GM21576 (cell line): ENCODE measurements at regions not wholly inside any gene's neighbourhood (a gene's known extent, or its start where the extent isn't known, plus 50 kb on each side); places are given as distances from the start of the nearest gene placed in this dataset.
"Not testable (repeated sequence)": the region's sequence is repeated elsewhere in the genome, so short reads cannot be mapped to it uniquely, and the experiment has no call there.

Source experiments
- ATAC-seq: cut with Tn5 transposase; IDR thresholded peaks from one replicate; pipeline ENCODE4 v1.9.1; 2021; ENCODE audit warnings: mild to moderate bottlenecking, moderate library complexity; ENCODE audit not compliant: unreplicated experiment

GRCh38 chr4:188372058-188372457 is 232.8 kb downstream of the TRIML1 start:
- no peak for ATAC-seq

DNA sequence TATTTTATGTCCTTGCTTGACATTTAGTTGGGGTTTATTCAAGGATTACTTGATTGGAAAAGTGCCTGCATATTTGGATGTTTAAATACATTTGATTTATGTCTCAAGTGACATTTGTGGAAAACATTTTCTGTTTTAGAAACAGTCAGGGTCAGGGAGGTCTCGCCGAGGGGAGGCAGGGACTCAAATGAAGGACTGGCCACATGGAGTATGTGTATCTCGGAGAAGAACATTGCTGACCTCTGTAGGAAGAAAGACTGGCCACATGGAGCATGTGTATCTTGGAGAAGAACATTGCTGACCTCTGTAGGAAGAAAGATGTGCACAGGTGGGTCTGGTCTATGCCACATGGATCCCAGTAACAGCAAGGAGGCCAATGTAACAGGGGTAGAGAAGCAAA is 233.6 kb downstream of the TRIML1 start:
- ATAC-seq: no peak

DNA sequence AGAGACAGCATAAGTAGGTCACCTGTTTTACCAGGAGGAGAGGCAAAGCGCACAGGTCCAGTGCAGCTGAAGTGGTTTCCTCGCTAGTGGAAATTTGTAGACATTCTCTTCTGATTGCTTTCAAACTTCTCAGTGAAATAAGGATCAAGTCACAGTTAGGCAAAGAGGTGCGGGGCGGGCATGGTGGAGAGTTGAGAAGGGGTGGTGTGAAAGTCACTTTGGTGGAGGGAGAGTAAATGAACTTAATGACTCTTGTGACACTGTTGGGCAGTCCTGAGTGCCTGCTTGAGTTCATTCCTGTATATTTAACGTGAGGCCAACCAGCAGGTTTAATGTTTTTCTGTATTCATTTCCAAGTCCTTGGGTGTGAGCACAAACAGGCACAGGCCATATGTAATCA is 235.6 kb downstream of the TRIML1 start:
- no peak for ATAC-seq

DNA sequence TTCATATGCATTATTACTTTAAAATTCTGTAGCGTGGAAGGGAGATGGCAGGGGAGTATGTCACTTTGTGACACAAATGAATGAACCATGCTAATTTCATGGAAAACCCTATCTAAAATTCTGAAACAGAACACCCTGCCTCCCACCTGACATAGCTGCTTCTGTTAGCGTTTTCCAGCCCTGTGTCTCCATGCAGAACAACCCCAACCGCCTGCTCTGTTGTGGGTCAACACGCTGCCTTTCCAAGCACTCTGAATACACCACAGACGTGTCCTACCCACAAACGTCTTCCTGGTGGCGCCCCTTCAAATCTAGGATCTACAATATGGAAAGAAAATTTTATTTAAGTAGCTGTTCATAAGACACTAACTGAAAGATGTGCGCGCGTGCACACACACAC is 238.6 kb downstream of the TRIML1 start:
- ATAC-seq: no peak

DNA sequence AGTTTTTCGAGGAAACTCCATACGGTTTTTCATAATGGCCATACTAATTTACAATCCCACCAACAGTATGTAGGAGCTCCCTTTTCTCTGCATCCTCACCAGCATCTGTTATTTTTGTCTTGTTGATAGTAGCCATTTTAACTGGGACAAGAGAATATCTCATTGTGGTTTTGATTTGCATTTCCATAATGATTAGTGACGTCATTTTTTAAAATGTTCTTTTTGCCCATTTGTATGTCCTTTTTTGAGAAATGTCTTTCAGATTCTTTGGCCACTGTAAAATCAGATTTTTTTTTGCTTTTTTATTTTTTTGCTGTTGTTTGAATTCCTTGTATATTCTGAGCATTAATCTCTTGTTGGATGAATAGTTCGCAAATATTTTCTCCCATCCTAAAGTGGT is 243.9 kb downstream of the TRIML1 start:
- no peak for ATAC-seq

DNA sequence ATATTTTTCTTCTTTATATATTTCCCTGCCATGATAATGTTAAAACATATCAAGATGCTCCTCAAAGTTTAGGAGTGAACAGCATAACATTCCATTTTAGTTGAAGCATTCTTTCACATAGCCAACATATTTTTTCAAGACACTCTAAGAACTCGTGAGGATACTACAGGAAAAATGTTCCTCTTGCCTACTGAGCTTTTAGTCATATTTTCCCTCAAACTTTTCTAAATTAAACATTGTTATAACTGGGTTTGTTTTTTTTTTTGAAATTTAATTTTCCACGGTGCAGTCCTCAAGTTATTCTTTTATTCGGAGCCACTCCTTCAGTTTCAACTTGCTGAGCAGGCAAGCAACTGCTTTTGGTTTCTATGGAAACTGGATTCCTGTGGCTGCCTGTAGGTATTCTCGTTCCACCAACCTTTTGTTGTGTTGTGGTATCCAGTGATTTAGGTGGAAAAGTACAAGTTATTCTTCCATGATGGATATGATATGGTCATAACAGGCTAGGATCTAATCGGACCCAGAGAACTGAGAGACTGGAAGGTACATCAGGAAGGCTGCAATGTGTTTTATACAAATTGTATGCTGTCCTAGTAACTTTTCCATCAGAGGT is 248.0 kb downstream of the TRIML1 start:
- ATAC-seq: no peak

DNA sequence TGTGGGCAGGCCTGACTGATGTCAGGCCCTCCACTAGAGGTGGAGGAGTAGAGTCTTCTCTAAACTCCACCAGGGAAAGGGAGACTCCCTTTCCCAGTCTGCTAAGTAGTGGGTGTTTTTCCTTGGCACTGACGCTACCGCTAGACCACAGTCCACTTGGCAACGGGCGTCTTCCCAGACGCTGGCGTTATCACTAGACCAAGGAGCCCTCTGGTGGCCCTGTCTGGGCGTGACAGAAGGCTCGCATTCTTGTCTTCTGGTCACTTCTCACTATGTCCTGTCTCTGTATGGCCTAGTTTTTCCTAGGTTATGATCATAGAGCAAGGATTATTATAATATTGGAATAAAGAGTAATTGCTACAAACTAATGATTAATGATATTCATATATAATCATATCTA is 252.1 kb downstream of the TRIML1 start:
- ATAC-seq: not testable (repeated sequence)

- no peak for ATAC-seq
Observed at GRCh38 chr4:188396037-188396436, 256.8 kb downstream of the TRIML1 start.

DNA sequence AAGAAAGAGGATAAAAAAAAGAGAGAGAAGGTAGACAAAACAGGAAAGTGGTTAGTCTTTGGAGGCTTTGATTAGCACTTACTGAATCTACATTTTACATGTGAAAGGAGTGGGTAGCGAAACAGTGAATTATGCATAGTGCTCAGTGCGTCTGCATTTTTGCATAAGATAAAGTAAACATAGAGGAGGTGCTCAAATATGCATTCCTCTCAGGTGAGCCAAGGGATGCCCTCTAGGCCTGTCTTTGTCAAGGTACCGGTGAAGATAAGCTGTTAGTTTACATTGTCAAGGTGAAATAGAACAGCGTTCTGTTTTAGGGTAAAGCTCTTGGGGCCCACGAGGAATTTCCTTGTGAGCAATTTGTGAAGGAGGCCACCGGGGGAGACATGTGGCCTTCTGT is 260.6 kb downstream of the TRIML1 start:
- ATAC-seq: no peak

- ATAC-seq: no peak
Observed at GRCh38 chr4:188400451-188400850, 261.2 kb downstream of the TRIML1 start.

GRCh38 chr4:188403272-188403671 is 264.0 kb downstream of the TRIML1 start:
- no peak for ATAC-seq

- ATAC-seq: not testable (repeated sequence)
Observed at GRCh38 chr4:188405071-188405835, 266.0 kb downstream of the TRIML1 start.

DNA sequence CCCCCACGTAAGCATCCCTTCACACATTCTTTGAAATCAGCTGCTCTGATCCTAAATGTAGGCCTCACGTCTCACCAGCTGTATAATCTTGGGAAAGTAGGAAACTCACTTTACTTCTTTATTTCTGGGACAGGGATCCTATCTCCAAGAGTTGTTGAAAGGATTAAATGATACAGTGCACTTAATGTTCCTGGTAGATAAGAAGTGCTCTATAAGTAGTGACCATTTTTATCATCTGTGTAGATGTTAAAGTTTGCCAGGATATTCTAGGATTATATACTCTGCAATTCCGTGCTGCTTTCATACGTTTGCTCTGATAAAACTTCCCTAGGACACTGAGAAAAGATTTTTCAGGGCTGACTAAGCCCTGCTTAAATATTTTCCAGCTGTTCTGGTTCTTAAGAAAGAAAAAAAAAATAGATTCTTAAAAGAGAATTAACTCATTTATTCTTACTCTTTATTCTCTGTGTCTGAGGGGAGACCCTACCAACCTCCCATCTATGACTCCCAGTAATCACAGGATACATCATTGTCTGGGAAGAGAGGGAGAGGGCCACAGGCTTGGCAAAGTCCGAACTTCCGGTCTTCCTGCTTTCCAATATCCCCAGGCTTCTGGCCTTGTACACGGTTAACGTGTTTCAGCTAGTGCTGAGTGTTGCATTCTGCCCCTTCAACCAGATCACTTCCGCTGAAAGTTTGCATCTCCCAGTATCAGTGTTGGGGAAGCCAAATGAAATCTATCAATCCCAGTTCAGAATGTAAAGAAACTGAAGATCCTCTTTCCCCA is 269.2 kb downstream of the TRIML1 start:
- ATAC-seq: no peak

GRCh38 chr4:188409851-188410250 is 270.6 kb downstream of the TRIML1 start:
- no peak for ATAC-seq

- no peak for ATAC-seq
Observed at GRCh38 chr4:188411805-188412204, 272.6 kb downstream of the TRIML1 start.

GRCh38 chr4:188412499-188412898 is 273.3 kb downstream of the TRIML1 start:
- ATAC-seq: no peak

GRCh38 chr4:188414441-188414840 is 275.2 kb downstream of the TRIML1 start:
- no peak for ATAC-seq

GRCh38 chr4:188417181-188417580 is 277.9 kb downstream of the TRIML1 start:
- no peak for ATAC-seq

- no peak for ATAC-seq
Observed at GRCh38 chr4:188423039-188423438, 283.8 kb downstream of the TRIML1 start.

DNA sequence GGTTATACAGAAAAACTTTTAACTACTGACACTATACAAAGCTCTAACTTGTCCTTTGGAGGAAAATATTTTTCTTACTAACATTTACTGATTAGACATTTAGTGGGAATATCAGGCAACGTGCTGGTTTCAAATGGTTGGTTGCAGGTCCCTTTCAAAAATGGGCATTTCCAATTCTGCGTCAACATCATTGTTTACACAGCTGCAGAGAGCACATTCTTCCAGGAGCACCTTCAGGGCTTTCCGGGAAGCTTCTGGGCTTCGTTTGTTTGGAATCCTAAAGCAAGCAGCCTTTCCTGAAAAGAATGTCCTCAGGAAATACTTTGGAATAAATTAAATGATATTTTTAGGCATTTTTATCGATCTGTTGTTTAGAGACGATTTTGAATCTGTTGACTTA is 289.7 kb downstream of the TRIML1 start:
- ATAC-seq: no peak

DNA sequence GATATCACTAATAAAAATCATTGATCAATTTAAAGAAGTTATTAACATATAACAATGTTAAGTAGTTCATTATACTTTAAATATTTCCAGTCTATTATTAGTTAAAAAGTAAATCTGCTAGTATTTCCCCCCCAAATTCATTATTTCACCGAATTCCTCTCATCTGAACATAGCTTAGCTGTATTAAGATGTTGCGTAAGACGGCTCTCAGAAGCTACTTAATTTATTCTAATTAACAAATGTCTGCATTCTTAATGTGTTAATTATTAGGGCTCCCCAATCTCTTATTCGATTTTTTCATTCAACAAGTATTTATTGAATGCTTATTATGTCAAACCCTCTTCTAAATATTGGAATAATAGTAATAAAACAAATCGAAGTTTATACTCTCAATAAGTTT is 290.7 kb downstream of the TRIML1 start:
- ATAC-seq: no peak

GRCh38 chr4:188430384-188430783 is 291.1 kb downstream of the TRIML1 start:
- no peak for ATAC-seq
